ENCODE measurements at regions not wholly inside any gene's neighbourhood (a gene's known extent, or its start where the extent isn't known, plus 50 kb on each side); places are given as distances from the start of the nearest gene placed in this dataset.

GRCh38 chr18:78859686-78860085, 119.9 kb upstream of the SALL3 start:
- H3K36me3 ChIP-seq, result no peaks in the 10 kb centered on the region
- DNase-seq, result no peak
- no peaks in the 10 kb centered on the region for H3K4me1 ChIP-seq
- peaks cover 21% of the 10 kb centered on the region for H3K27me3 ChIP-seq
- no peak overlapping the region for H3K4me3 ChIP-seq (ENCODE audit: low read depth, low read length)
- no peak for TF ChIP-seq CTCF (IDR thresholded peaks at IDR 0.05; ENCODE audit: low read depth, low read length)
- no peaks in the 10 kb centered on the region for H3K9me3 ChIP-seq

- Histone ChIP-seq H3K36me3 (no peaks in the 10 kb centered on the region), H3K4me1 (no peaks in the 10 kb centered on the region), H3K4me3 (ENCODE audit: low read depth, low read length) (no peak overlapping the region), H3K9me3 (no peaks in the 10 kb centered on the region), H3K27me3 (peaks cover 21% of the 10 kb centered on the region)
- no peak for TF ChIP-seq CTCF (IDR thresholded peaks at IDR 0.05; ENCODE audit: low read depth, low read length)
- DNase-seq, result no peak
These were observed 119.5 kb upstream of the SALL3 start for GRCh38 chr18:78860117-78860516.

GRCh38 chr18:78861116-78861515, 118.5 kb upstream of the SALL3 start:
- Histone ChIP-seq H3K4me1 (no peaks in the 10 kb centered on the region), H3K9me3 (no peaks in the 10 kb centered on the region), H3K36me3 (no peaks in the 10 kb centered on the region), H3K27me3 (peaks cover 21% of the 10 kb centered on the region), H3K4me3 (ENCODE audit: low read depth, low read length) (no peak overlapping the region)
- TF ChIP-seq CTCF (IDR thresholded peaks at IDR 0.05; ENCODE audit: low read depth, low read length), result no peak
- no peak for DNase-seq

GRCh38 chr18:78861706-78862105, 117.9 kb upstream of the SALL3 start:
- H3K9me3 ChIP-seq, result no peaks in the 10 kb centered on the region
- H3K36me3 ChIP-seq, result no peaks in the 10 kb centered on the region
- H3K4me1 ChIP-seq, result no peaks in the 10 kb centered on the region
- peaks cover 17% of the 10 kb centered on the region for H3K27me3 ChIP-seq
- DNase-seq, result no peak
- TF ChIP-seq CTCF (IDR thresholded peaks at IDR 0.05; ENCODE audit: low read depth, low read length), result no peak
- H3K4me3 ChIP-seq (ENCODE audit: low read depth, low read length), result no peak overlapping the region

- TF ChIP-seq CTCF (IDR thresholded peaks at IDR 0.05; ENCODE audit: low read depth, low read length), result no peak
- no peaks in the 10 kb centered on the region for H3K9me3 ChIP-seq
- no peaks in the 10 kb centered on the region for H3K36me3 ChIP-seq
- no peak overlapping the region for H3K4me3 ChIP-seq (ENCODE audit: low read depth, low read length)
- peaks cover 11% of the 10 kb centered on the region for H3K27me3 ChIP-seq
- H3K4me1 ChIP-seq, result no peaks in the 10 kb centered on the region
- DNase-seq, result no peak
These were observed 117.2 kb upstream of the SALL3 start for GRCh38 chr18:78862395-78862794.

- no peaks in the 10 kb centered on the region for H3K36me3 ChIP-seq
- H3K27me3 ChIP-seq, result no peaks in the 10 kb centered on the region; the same call in none of the 2 replicates
- no peaks in the 10 kb centered on the region for H3K9me3 ChIP-seq
- H3K4me3 ChIP-seq (ENCODE audit: low read depth, low read length), result no peak overlapping the region
- TF ChIP-seq CTCF (IDR thresholded peaks at IDR 0.05; ENCODE audit: low read depth, low read length), result no peak
- no peaks in the 10 kb centered on the region for H3K4me1 ChIP-seq
- no peak for DNase-seq
These were observed 114.5 kb upstream of the SALL3 start for GRCh38 chr18:78865056-78865598.

Data from BE2C (cell line).